Stomach (tissue), 4 donors: ENCODE measurements at regions not wholly inside any gene's neighbourhood (a gene's known extent, or its start where the extent isn't known, plus 50 kb on each side); places are given as distances from the start of the nearest gene placed in this dataset.

Experiments used
- EP300 ChIP-seq: sonication (generic); formaldehyde crosslinking; IDR thresholded peaks from one replicate; pipeline ENCODE4 v1.6.1; 2017; ENCODE audit warnings: antibody characterized with exemption
- TF ChIP-seq, protein P1 (sequence below), 7 experiments: fragments of 450-650 bp in 4 of 7; fragments of 200-600 bp in 3 of 7; sonication (generic) in 3 of 7; IDR thresholded peaks; one replicate each; pipeline ENCODE4 v1.5.1; 2016 to 2019; ENCODE audit warnings: antibody characterized with exemption in 7 of 7, control low read depth in 2 of 7, mild to moderate bottlenecking in 1 of 7

GRCh38 chr1:104259481-104259880, 509.8 kb downstream of the AMY1C start:
- no peak for TF ChIP-seq EP300
- TF ChIP-seq, protein P1, sequence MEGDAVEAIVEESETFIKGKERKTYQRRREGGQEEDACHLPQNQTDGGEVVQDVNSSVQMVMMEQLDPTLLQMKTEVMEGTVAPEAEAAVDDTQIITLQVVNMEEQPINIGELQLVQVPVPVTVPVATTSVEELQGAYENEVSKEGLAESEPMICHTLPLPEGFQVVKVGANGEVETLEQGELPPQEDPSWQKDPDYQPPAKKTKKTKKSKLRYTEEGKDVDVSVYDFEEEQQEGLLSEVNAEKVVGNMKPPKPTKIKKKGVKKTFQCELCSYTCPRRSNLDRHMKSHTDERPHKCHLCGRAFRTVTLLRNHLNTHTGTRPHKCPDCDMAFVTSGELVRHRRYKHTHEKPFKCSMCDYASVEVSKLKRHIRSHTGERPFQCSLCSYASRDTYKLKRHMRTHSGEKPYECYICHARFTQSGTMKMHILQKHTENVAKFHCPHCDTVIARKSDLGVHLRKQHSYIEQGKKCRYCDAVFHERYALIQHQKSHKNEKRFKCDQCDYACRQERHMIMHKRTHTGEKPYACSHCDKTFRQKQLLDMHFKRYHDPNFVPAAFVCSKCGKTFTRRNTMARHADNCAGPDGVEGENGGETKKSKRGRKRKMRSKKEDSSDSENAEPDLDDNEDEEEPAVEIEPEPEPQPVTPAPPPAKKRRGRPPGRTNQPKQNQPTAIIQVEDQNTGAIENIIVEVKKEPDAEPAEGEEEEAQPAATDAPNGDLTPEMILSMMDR (IDR thresholded peaks at IDR 0.05): no peak
